HEK293 (cell line): ENCODE measurements at regions not wholly inside any gene's neighbourhood (a gene's known extent, or its start where the extent isn't known, plus 50 kb on each side); places are given as distances from the start of the nearest gene placed in this dataset.
"Not testable (repeated sequence)": the region's sequence is repeated elsewhere in the genome, so short reads cannot be mapped to it uniquely, and the experiment has no call there.

Experiments
- CTCF ChIA-PET: fragments of 350-600 bp; formaldehyde crosslinking; extraction: SDS; loops from one replicate; lab custom pipeline; 2021; ENCODE audit warnings: antibody characterized with exemption; lab: Yijun Ruan, JAX
- POLR2A ChIA-PET: fragments of 300-600 bp; formaldehyde crosslinking; extraction: SDS; loops from one replicate; lab custom pipeline; 2020; ENCODE audit warnings: antibody characterized with exemption, inconsistent platforms; lab: Yijun Ruan, JAX
- H3K27ac ChIP-seq: fragments of 200-500 bp; sonication (Bioruptor generic); 2 replicates; pipeline ENCODE4 v1.5.1; 2014; ENCODE audit warnings: low read depth, low read length, control low read depth, inconsistent platforms; ENCODE audit errors: extremely low read depth
- H3K36me3 ChIP-seq, 2 experiments: fragments of 200-500 bp in 1 of 2; sonication (Bioruptor generic) in 1 of 2; 1 replicate in 1 of 2; 2 replicates in 1 of 2; pipeline ENCODE4 v1.5.1; 2014 to 2017; ENCODE audit warnings: inconsistent platforms in 2 of 2, low read length in 2 of 2; ENCODE audit not compliant: control insufficient read depth in 2 of 2, insufficient read depth in 1 of 2
- H3K4me1 ChIP-seq: fragments of 200-500 bp; sonication (Bioruptor generic); 2 replicates; pipeline ENCODE4 v1.5.1; 2014; ENCODE audit warnings: mild to moderate bottlenecking, low read length, inconsistent platforms; ENCODE audit not compliant: control insufficient read depth, insufficient read depth
- H3K4me3 ChIP-seq: 2 replicates; pipeline ENCODE4 v1.5.1; 2011; ENCODE audit warnings: low read depth, mild to moderate bottlenecking, control low read depth, low read length, moderate library complexity
- H3K9me3 ChIP-seq: fragments of 200-500 bp; sonication (Bioruptor generic); 2 replicates; pipeline ENCODE4 v1.5.1; 2014; ENCODE audit warnings: low read depth, low read length, inconsistent platforms; ENCODE audit not compliant: control insufficient read depth, insufficient read depth
- FEZF1 ChIP-seq: fragments of 450-650 bp; formaldehyde crosslinking; IDR thresholded peaks from 2 replicates; pipeline ENCODE4 v1.5.1; 2016; ENCODE audit warnings: missing biosample characterization, missing genetic modification characterization
- GFI1B ChIP-seq: fragments of 450-650 bp; formaldehyde crosslinking; IDR thresholded peaks from 2 replicates; pipeline ENCODE4 v1.5.1; 2016; ENCODE audit warnings: missing biosample characterization, missing genetic modification characterization
- GLIS1 ChIP-seq: fragments of 450-650 bp; formaldehyde crosslinking; IDR thresholded peaks from 2 replicates; pipeline ENCODE4 v1.5.1; 2016; ENCODE audit warnings: missing biosample characterization, missing genetic modification characterization
- HOXA7 ChIP-seq: sonication (generic); formaldehyde crosslinking; IDR thresholded peaks from 2 replicates; pipeline ENCODE4 v1.8.1; 2022; ENCODE audit warnings: missing genetic modification reagents, borderline replicate concordance
- PRDM1 ChIP-seq: fragments of 450-650 bp; formaldehyde crosslinking; IDR thresholded peaks from 2 replicates; pipeline ENCODE4; 2016; ENCODE audit warnings: missing biosample characterization, missing genetic modification characterization
- PRDM6 ChIP-seq: fragments of 450-650 bp; formaldehyde crosslinking; IDR thresholded peaks from 2 replicates; pipeline ENCODE4 v1.5.1; 2017; ENCODE audit warnings: missing biosample characterization, missing genetic modification characterization
- SCRT2 ChIP-seq: fragments of 450-650 bp; formaldehyde crosslinking; IDR thresholded peaks from 2 replicates; pipeline ENCODE4 v1.5.1; 2016; ENCODE audit warnings: missing biosample characterization, missing genetic modification characterization
- SP2 ChIP-seq: fragments of 450-650 bp; formaldehyde crosslinking; IDR thresholded peaks from 2 replicates; pipeline ENCODE4 v1.5.1; 2016; ENCODE audit warnings: missing biosample characterization, missing genetic modification characterization
- ZFP3 ChIP-seq: fragments of 450-650 bp; formaldehyde crosslinking; IDR thresholded peaks from 2 replicates; pipeline ENCODE4 v1.5.1; 2016; ENCODE audit warnings: low read depth, missing biosample characterization, missing genetic modification characterization
- ZNF121 ChIP-seq: fragments of 450-650 bp; formaldehyde crosslinking; IDR thresholded peaks from 2 replicates; pipeline ENCODE4 v1.5.1; 2016; ENCODE audit warnings: missing biosample characterization, missing genetic modification characterization
- ZNF223 ChIP-seq: fragments of 450-650 bp; formaldehyde crosslinking; IDR thresholded peaks from 2 replicates; pipeline ENCODE4 v1.5.1; 2016; ENCODE audit warnings: missing biosample characterization, missing genetic modification characterization
- ZNF324 ChIP-seq: fragments of 450-650 bp; formaldehyde crosslinking; IDR thresholded peaks from 2 replicates; pipeline ENCODE4 v1.5.1; 2016; ENCODE audit warnings: missing biosample characterization, missing genetic modification characterization
- ZNF354C ChIP-seq: fragments of 450-650 bp; formaldehyde crosslinking; IDR thresholded peaks from 2 replicates; pipeline ENCODE4 v1.5.1; 2016; ENCODE audit warnings: missing biosample characterization, missing genetic modification characterization, low read depth, borderline replicate concordance
- ZNF473 ChIP-seq: fragments of 450-650 bp; formaldehyde crosslinking; IDR thresholded peaks from 2 replicates; pipeline ENCODE4 v1.5.1; 2017; ENCODE audit warnings: missing biosample characterization, missing genetic modification characterization
- ZNF530 ChIP-seq: fragments of 450-650 bp; formaldehyde crosslinking; IDR thresholded peaks from 2 replicates; pipeline ENCODE4 v1.5.1; 2016; ENCODE audit warnings: low read depth, missing biosample characterization, missing genetic modification characterization
- ZNF621 ChIP-seq: fragments of 450-650 bp; formaldehyde crosslinking; IDR thresholded peaks from 2 replicates; pipeline ENCODE4 v1.5.1; 2017; ENCODE audit warnings: missing biosample characterization, missing genetic modification characterization
- ZNF768 ChIP-seq: fragments of 450-650 bp; formaldehyde crosslinking; IDR thresholded peaks from 2 replicates; pipeline ENCODE4 v1.5.1; 2018; ENCODE audit warnings: missing biosample characterization, mild to moderate bottlenecking, missing genetic modification characterization
- ZNF791 ChIP-seq: fragments of 450-650 bp; formaldehyde crosslinking; IDR thresholded peaks from 2 replicates; pipeline ENCODE4 v1.5.1; 2016; ENCODE audit warnings: missing biosample characterization, missing genetic modification characterization
- TF ChIP-seq, protein P1 (sequence below): fragments of 450-650 bp; formaldehyde crosslinking; IDR thresholded peaks from 2 replicates; pipeline ENCODE4 v1.5.1; 2016; ENCODE audit warnings: missing biosample characterization, missing genetic modification characterization
- TF ChIP-seq, protein P2 (sequence below): fragments of 450-650 bp; IDR thresholded peaks from 2 replicates; pipeline ENCODE4 v1.5.1; 2018; ENCODE audit warnings: missing biosample characterization, mild to moderate bottlenecking, missing genetic modification characterization
- TF ChIP-seq, protein P3 (sequence below): fragments of 450-650 bp; formaldehyde crosslinking; IDR thresholded peaks from 2 replicates; pipeline ENCODE4 v1.5.1; 2016; ENCODE audit warnings: missing biosample characterization, missing genetic modification characterization

DNA sequence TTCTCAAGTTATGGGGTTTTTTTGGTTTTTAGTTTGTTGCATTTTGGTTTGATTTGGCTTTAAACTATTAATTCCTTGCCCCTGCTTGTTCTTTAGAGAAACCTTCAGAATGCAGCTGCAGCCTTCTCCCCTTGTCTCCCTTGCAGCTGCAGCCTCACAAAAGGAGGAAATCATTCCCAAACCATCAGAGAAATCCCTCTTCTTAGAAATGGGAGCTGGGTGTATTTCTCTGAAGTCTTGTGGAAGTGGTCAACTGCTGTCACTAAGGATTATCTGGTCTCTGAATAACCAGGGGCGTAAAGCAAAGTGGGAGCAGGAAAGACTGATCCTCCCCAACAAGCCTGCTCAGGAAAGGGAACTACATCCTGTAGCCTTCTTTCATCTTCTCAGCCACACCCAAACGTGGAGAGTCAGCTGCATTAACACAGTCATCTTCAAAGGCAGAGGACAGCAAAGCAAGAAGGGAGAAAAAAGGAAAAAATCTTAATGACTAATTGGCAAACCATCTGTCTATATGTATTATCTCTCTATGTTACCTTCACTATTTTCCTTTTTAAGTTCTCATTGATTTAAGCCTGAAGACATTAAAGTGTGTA is 1834.1 kb upstream of the PIK3C3 start (continued):
- TF ChIP-seq ZNF473 (tag by site-specific recombination) (no peak), ZNF223 (no peak), GLIS1 (tag by site-specific recombination) (no peak), HOXA7 (CRISPR knock-in tag) (no peak), ZNF621 (tag by site-specific recombination) (no peak), ZNF121 (tag by site-specific recombination) (no peak), PRDM1 (tag by site-specific recombination) (no peak), FEZF1 (tag by site-specific recombination) (no peak), GFI1B (tag by site-specific recombination) (no peak)
- TF ChIP-seq, all 188 proteins: peak for 0

DNA sequence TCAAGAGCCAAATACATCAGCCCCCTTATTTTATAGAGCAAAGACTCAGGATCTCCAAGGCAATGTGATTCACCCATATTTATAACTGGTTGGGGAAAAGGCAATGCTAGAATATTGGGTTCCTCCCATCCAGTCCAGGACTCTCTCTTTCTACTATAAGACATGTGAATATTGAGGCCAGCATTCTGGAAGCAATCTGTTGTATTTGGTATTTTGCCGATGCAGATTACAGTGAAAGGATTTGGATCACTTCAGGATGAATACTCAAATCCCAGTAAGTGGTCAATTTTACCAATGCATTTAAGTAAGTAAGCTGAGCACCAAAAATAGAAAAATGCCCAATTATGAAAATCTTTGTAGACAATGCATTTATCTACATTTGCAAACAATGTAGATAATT is 1834.7 kb upstream of the PIK3C3 start:
- POLR2A ChIA-PET: no interaction called here
- H3K4me1 ChIP-seq: no peaks in the 10 kb centered on the region
- no peak overlapping the region for H3K27ac ChIP-seq
- TF ChIP-seq, protein P1, sequence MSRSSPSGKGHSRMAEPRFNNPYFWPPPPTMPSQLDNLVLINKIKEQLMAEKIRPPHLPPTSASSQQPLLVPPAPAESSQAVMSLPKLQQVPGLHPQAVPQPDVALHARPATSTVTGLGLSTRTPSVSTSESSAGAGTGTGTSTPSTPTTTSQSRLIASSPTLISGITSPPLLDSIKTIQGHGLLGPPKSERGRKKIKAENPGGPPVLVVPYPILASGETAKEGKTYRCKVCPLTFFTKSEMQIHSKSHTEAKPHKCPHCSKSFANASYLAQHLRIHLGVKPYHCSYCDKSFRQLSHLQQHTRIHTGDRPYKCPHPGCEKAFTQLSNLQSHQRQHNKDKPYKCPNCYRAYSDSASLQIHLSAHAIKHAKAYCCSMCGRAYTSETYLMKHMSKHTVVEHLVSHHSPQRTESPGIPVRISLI: no peak
- TF ChIP-seq, protein P2, sequence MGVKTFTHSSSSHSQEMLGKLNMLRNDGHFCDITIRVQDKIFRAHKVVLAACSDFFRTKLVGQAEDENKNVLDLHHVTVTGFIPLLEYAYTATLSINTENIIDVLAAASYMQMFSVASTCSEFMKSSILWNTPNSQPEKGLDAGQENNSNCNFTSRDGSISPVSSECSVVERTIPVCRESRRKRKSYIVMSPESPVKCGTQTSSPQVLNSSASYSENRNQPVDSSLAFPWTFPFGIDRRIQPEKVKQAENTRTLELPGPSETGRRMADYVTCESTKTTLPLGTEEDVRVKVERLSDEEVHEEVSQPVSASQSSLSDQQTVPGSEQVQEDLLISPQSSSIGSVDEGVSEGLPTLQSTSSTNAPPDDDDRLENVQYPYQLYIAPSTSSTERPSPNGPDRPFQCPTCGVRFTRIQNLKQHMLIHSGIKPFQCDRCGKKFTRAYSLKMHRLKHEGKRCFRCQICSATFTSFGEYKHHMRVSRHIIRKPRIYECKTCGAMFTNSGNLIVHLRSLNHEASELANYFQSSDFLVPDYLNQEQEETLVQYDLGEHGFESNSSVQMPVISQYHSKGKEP (tag by site-specific recombination): no peak
- TF ChIP-seq SP2: no peak
- TF ChIP-seq ZNF324 (tag by site-specific recombination): no peak
- no peak for TF ChIP-seq ZNF791
- no peak for TF ChIP-seq ZNF768 (tag by site-specific recombination)
- no peak for TF ChIP-seq ZNF354C (tag by site-specific recombination)
- no peak for TF ChIP-seq ZNF223
- TF ChIP-seq, protein P3, sequence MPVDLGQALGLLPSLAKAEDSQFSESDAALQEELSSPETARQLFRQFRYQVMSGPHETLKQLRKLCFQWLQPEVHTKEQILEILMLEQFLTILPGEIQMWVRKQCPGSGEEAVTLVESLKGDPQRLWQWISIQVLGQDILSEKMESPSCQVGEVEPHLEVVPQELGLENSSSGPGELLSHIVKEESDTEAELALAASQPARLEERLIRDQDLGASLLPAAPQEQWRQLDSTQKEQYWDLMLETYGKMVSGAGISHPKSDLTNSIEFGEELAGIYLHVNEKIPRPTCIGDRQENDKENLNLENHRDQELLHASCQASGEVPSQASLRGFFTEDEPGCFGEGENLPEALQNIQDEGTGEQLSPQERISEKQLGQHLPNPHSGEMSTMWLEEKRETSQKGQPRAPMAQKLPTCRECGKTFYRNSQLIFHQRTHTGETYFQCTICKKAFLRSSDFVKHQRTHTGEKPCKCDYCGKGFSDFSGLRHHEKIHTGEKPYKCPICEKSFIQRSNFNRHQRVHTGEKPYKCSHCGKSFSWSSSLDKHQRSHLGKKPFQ (tag by site-specific recombination): no peak
- no peak for TF ChIP-seq PRDM6 (tag by site-specific recombination)
- no peak for TF ChIP-seq SCRT2 (tag by site-specific recombination)
- no peak for TF ChIP-seq ZFP3 (tag by site-specific recombination)
- no peak for TF ChIP-seq ZNF530 (tag by site-specific recombination)
- no peaks in the 10 kb centered on the region for H3K9me3 ChIP-seq
- H3K36me3 ChIP-seq: no peaks in the 10 kb centered on the region
- CTCF ChIA-PET: interaction anchor here (0.6 kb wide), 1 partner anchor 11 kb away, joined by 3 read pairs; no protein-coding TSS in a partner anchor
- H3K4me3 ChIP-seq: no peak overlapping the region

GRCh38 chr18:40119581-40119980 is 1835.5 kb upstream of the PIK3C3 start:
- H3K36me3 ChIP-seq, H3K27ac ChIP-seq, H3K4me3 ChIP-seq, H3K4me1 ChIP-seq, CTCF ChIA-PET, H3K9me3 ChIP-seq, POLR2A ChIA-PET: not testable (repeated sequence)
